ENCODE measurements at regions not wholly inside any gene's neighbourhood (a gene's known extent, or its start where the extent isn't known, plus 50 kb on each side); places are given as distances from the start of the nearest gene placed in this dataset.
A peak's percentile ranks its signal among the peaks of the same experiment; 100 is the strongest.

- no peak overlapping the region for H3K4me3 ChIP-seq (ENCODE audit: insufficient read depth, low read depth, low read length)
- no peaks in the 10 kb centered on the region for H3K36me3 ChIP-seq (replicated peaks; ENCODE audit: control insufficient read depth, insufficient read depth, low read length)
- H3K27me3 ChIP-seq (ENCODE audit: control insufficient read depth, insufficient read depth, low read length): no peaks in the 10 kb centered on the region
- DNase-seq: no peak
Measured at GRCh38 chr6:96276305-96276704, 245.3 kb upstream of the UFL1 start.

DNA sequence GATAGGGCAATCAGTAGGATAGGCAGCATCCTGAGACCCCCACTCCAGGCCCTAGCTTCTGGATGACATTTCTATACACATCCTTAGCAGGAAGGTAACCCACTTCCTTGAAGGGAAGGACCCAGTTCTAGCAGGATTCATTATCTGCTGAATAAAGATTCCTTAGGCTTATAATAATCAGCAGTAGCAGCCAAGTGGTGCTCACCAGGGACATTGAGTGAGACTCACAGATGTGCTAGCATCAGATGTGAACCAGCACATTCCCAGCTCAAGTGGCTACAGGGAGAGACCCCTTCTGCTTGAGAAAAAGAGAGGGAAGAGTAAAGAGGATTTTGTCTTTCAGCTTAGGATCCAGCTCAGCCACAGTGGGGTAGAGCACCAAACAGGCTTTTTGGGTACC is 244.8 kb upstream of the UFL1 start:
- no peaks in the 10 kb centered on the region for H3K27me3 ChIP-seq (ENCODE audit: control insufficient read depth, insufficient read depth, low read length)
- no peak overlapping the region for H3K4me3 ChIP-seq (ENCODE audit: insufficient read depth, low read depth, low read length)
- H3K36me3 ChIP-seq (replicated peaks; ENCODE audit: control insufficient read depth, insufficient read depth, low read length): no peaks in the 10 kb centered on the region
- DNase-seq: no peak

GRCh38 chr6:96279084-96279483 is 242.5 kb upstream of the UFL1 start:
- H3K4me3 ChIP-seq (ENCODE audit: insufficient read depth, low read depth, low read length): no peak overlapping the region
- no peaks in the 10 kb centered on the region for H3K36me3 ChIP-seq (replicated peaks; ENCODE audit: control insufficient read depth, insufficient read depth, low read length)
- no peak for DNase-seq
- no peaks in the 10 kb centered on the region for H3K27me3 ChIP-seq (ENCODE audit: control insufficient read depth, insufficient read depth, low read length)

DNA sequence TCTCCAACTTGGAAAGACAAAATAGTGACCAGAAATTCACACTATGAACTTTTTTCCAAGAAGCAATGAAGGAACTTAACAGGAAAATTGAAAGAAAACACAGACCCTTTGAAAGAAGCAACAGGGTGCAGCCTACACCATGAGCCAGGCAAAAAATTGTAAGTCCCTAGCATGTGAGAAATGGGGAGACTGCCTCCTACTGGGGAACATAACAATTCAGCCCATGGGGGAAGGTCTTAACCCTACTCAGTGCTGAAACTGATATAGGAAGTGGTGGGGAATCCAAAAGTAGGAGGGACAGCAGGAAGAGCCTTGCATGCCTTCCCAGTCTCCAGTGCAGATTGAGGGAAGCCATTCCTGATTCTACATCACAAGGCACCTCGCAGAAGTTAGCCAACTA is 235.1 kb upstream of the UFL1 start:
- no peaks in the 10 kb centered on the region for H3K27me3 ChIP-seq (ENCODE audit: control insufficient read depth, insufficient read depth, low read length)
- no peak overlapping the region for H3K4me3 ChIP-seq (ENCODE audit: insufficient read depth, low read depth, low read length)
- H3K36me3 ChIP-seq (replicated peaks; ENCODE audit: control insufficient read depth, insufficient read depth, low read length): no peaks in the 10 kb centered on the region
- DNase-seq: no peak

- H3K36me3 ChIP-seq (replicated peaks; ENCODE audit: control insufficient read depth, insufficient read depth, low read length): no peaks in the 10 kb centered on the region
- no peaks in the 10 kb centered on the region for H3K27me3 ChIP-seq (ENCODE audit: control insufficient read depth, insufficient read depth, low read length)
- no peak for DNase-seq
- no peak overlapping the region for H3K4me3 ChIP-seq (ENCODE audit: insufficient read depth, low read depth, low read length)
Measured at GRCh38 chr6:96299525-96299924, 222.1 kb upstream of the UFL1 start.

- Histone ChIP-seq H3K27me3 (ENCODE audit: control insufficient read depth, insufficient read depth, low read length) (no peaks in the 10 kb centered on the region), H3K36me3 (replicated peaks; ENCODE audit: control insufficient read depth, insufficient read depth, low read length) (no peaks in the 10 kb centered on the region), H3K4me3 (ENCODE audit: insufficient read depth, low read depth, low read length) (no peak overlapping the region)
- DNase-seq: no peak
Measured at GRCh38 chr6:96301023-96301422, 220.6 kb upstream of the UFL1 start.

- Histone ChIP-seq H3K4me3 (ENCODE audit: insufficient read depth, low read depth, low read length) (no peak overlapping the region), H3K36me3 (replicated peaks; ENCODE audit: control insufficient read depth, insufficient read depth, low read length) (no peaks in the 10 kb centered on the region), H3K27me3 (ENCODE audit: control insufficient read depth, insufficient read depth, low read length) (no peaks in the 10 kb centered on the region)
- no peak for DNase-seq
Measured at GRCh38 chr6:96301781-96302180, 219.8 kb upstream of the UFL1 start.

GRCh38 chr6:96302991-96303390 is 218.6 kb upstream of the UFL1 start:
- no peak for DNase-seq
- Histone ChIP-seq H3K4me3 (ENCODE audit: insufficient read depth, low read depth, low read length) (no peak overlapping the region), H3K27me3 (ENCODE audit: control insufficient read depth, insufficient read depth, low read length) (no peaks in the 10 kb centered on the region), H3K36me3 (replicated peaks; ENCODE audit: control insufficient read depth, insufficient read depth, low read length) (no peaks in the 10 kb centered on the region)

DNA sequence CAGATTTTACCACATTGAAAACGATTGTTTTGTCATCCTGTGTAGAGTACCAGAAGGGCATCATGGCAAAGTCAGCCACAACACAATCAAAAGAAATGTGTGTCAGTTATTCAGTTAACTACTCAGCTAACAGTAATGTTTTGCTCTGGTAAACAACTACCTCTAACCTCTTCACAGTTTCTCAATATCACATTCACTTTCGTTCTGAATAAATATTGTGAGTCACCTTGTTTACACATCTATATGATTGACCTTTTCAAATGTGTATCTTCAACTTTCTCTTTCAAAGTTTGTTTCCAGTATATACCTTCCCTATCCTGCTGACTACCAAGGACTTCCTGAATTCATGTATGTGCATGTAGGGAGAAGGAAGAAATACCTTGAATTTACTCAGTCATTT is 216.6 kb upstream of the UFL1 start:
- no peak overlapping the region for H3K4me3 ChIP-seq (ENCODE audit: insufficient read depth, low read depth, low read length)
- no peak for DNase-seq
- no peaks in the 10 kb centered on the region for H3K36me3 ChIP-seq (replicated peaks; ENCODE audit: control insufficient read depth, insufficient read depth, low read length)
- no peaks in the 10 kb centered on the region for H3K27me3 ChIP-seq (ENCODE audit: control insufficient read depth, insufficient read depth, low read length)

GRCh38 chr6:96330884-96331283 is 190.7 kb upstream of the UFL1 start:
- H3K27me3 ChIP-seq (ENCODE audit: control insufficient read depth, insufficient read depth, low read length): no peaks in the 10 kb centered on the region
- no peak overlapping the region for H3K4me3 ChIP-seq (ENCODE audit: insufficient read depth, low read depth, low read length)
- DNase-seq: no peak
- no peaks in the 10 kb centered on the region for H3K36me3 ChIP-seq (replicated peaks; ENCODE audit: control insufficient read depth, insufficient read depth, low read length)

- no peak overlapping the region for H3K4me3 ChIP-seq (ENCODE audit: insufficient read depth, low read depth, low read length)
Measured at GRCh38 chr6:96340164-96340563, 181.4 kb upstream of the UFL1 start.

DNA sequence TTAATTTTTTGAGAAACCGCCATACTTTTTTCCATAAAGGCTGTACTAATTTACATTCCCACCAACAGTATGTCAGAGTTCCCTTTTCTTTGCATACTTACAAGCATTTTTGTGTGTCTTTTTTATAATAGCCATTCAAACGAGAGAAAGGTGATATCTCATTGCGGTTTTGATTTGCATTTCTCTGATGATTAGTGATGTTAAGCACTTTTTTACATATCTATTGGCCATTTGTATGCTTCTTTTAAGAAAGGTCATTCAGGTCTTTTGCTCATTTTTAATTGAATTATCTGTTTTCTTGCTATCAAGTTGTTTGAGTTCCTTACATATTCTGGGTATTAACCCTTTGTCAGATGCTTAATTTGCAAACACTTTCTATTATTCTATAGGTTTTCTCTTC is 176.1 kb upstream of the UFL1 start:
- Histone ChIP-seq H3K36me3 (replicated peaks; ENCODE audit: control insufficient read depth, insufficient read depth, low read length) (no peaks in the 10 kb centered on the region), H3K4me3 (ENCODE audit: insufficient read depth, low read depth, low read length) (no peak overlapping the region), H3K27me3 (ENCODE audit: control insufficient read depth, insufficient read depth, low read length) (no peaks in the 10 kb centered on the region)
- DNase-seq: no peak

More at GRCh38 chr6:96340164-96340563, 181.4 kb upstream of the UFL1 start:
- Histone ChIP-seq H3K36me3 (replicated peaks; ENCODE audit: control insufficient read depth, insufficient read depth, low read length) (no peaks in the 10 kb centered on the region), H3K27me3 (ENCODE audit: control insufficient read depth, insufficient read depth, low read length) (no peaks in the 10 kb centered on the region)
- no peak for DNase-seq

DNA sequence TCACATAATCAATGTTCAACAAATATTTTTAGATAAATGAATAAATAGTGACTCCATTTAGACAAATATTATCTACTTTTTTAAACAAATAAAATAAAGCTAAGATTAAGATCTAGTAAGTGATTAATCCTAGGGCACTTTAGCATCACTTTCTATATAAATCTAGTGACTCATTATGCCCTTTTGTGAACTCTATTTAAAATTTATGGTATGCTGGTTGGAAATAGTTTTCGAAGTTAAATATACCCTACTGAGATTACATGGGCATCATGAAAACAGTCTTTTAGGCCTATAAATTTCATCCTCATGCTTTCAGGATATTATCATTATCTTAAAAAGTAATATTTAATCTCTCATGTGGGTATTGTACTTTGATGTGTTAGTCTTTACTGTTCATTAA is 140.4 kb upstream of the UFL1 start:
- no peaks in the 10 kb centered on the region for H3K27me3 ChIP-seq (ENCODE audit: control insufficient read depth, insufficient read depth, low read length)
- DNase-seq: no peak
- no peaks in the 10 kb centered on the region for H3K36me3 ChIP-seq (replicated peaks; ENCODE audit: control insufficient read depth, insufficient read depth, low read length)
- no peak overlapping the region for H3K4me3 ChIP-seq (ENCODE audit: insufficient read depth, low read depth, low read length)

DNA sequence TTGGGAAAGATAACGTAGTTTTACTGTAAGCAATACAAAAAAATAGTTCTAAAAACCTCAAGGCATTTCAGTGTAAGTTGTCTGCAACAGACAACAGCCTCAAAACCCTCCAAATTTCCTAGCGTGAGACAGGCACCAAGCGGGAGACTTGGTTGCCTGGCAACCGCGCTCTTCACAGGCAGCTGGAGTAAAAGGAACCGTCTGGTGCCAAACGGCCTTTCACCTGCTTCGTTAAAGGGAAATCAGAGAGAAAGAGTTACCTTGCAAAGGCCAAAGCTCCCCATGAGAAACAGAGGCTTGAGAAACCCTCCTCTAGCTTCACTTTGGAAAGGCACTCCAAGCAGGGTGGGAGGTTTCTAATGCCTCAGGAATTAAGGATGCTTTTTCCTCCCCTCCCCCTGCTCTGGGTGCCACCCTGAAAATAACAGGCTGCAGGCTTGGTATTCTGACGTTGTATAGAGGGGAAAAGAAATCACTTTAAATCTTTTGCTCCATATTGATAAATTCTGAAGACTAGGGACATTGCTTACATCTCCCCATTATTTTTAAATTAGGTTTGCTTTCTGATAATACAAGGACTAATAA is 129.7 kb upstream of the UFL1 start:
- H3K27me3 ChIP-seq (ENCODE audit: control insufficient read depth, insufficient read depth, low read length): no peaks in the 10 kb centered on the region
- peak; percentile 48 for DNase-seq
- no peaks in the 10 kb centered on the region for H3K36me3 ChIP-seq (replicated peaks; ENCODE audit: control insufficient read depth, insufficient read depth, low read length)
- H3K4me3 ChIP-seq (ENCODE audit: insufficient read depth, low read depth, low read length): no peak overlapping the region

DNA sequence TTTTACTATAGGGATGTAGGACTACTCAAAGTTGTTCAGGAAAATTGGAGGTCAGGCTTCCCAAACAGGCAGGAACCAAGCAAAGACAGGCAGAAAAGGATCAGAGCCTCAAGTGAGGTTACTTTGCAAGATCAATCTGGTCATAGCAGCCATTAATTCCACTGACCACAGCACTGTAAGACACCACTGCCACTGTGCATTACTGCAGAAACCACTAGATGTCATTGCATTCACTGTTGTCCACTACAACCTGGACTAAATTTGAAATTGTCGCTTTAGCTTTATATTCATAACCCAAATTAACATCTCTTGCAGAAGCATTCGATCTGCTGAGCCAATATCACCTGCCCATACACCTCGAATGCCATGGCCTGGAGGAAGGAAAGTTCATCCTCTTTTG is 126.9 kb upstream of the UFL1 start:
- DNase-seq: no peak
- Histone ChIP-seq H3K27me3 (ENCODE audit: control insufficient read depth, insufficient read depth, low read length) (no peaks in the 10 kb centered on the region), H3K4me3 (ENCODE audit: insufficient read depth, low read depth, low read length) (no peak overlapping the region), H3K36me3 (replicated peaks; ENCODE audit: control insufficient read depth, insufficient read depth, low read length) (no peaks in the 10 kb centered on the region)

- H3K4me3 ChIP-seq (ENCODE audit: insufficient read depth, low read depth, low read length): no peak overlapping the region
- no peaks in the 10 kb centered on the region for H3K36me3 ChIP-seq (replicated peaks; ENCODE audit: control insufficient read depth, insufficient read depth, low read length)
- DNase-seq: no peak
Measured at GRCh38 chr6:96410467-96410866, 111.1 kb upstream of the UFL1 start.

More at GRCh38 chr6:96410467-96410866, 111.1 kb upstream of the UFL1 start:
- H3K27me3 ChIP-seq (ENCODE audit: control insufficient read depth, insufficient read depth, low read length): no peaks in the 10 kb centered on the region

Measured in H7 (cell line).